Endothelial cell of umbilical vein (primary cell): ENCODE measurements at regions not wholly inside any gene's neighbourhood (a gene's known extent, or its start where the extent isn't known, plus 50 kb on each side); places are given as distances from the start of the nearest gene placed in this dataset.

Experiments
- BruUV-seq: library from RNA; stranded (reverse); fragments of 400-500 nt; replicated peaks from 2 replicates; lab custom pipeline; 2021; lab: Mats Ljungman, UMichigan
- CTCF ChIA-PET: fragments of 300-600, 350-600 bp; sonication (Branson Sonifier 250); formaldehyde crosslinking; loops from one replicate; lab custom pipeline; 2021; ENCODE audit warnings: antibody characterized with exemption, inconsistent platforms; lab: Charles Lee
- POLR2A ChIA-PET: fragments of 300-600, 350-600 bp; sonication (Branson Sonifier 250); formaldehyde crosslinking; loops from one replicate; lab custom pipeline; 2021; ENCODE audit warnings: antibody characterized with exemption, inconsistent platforms; lab: Charles Lee
- DNase-seq: peaks from one replicate; pipeline ENCODE4 v3.0.0-alpha.2; 2011; ENCODE audit warnings: low read depth, low spot score
- FAIRE-seq: peaks from 2 replicates; lab custom pipeline; 2011; peaks lifted over from hg19 to GRCh38; lab: Jason Lieb, UNC
- H2AFZ ChIP-seq: 2 replicates; pipeline ENCODE4 v1.6.0; 2012; ENCODE audit warnings: low read depth, low read length, control low read depth, inconsistent platforms
- H3K27ac ChIP-seq: 2 replicates; pipeline ENCODE4 v1.5.1; 2011; ENCODE audit warnings: low read depth, mild to moderate bottlenecking, control low read depth, low read length, moderate library complexity; ENCODE audit not compliant: insufficient read depth
- H3K27me3 ChIP-seq, 2 experiments: 2 replicates each; pipeline versions ENCODE4 v1.6.0 to v1.6.1; 2011; ENCODE audit warnings: low read length in 2 of 2, mixed read lengths in 1 of 2; ENCODE audit not compliant: control insufficient read depth in 2 of 2, insufficient read depth in 2 of 2
- H3K36me3 ChIP-seq, 2 experiments: 2 replicates in 1 of 2; 3 replicates in 1 of 2; pipeline ENCODE4 v1.5.1; 2011; ENCODE audit warnings: low read length in 2 of 2, mild to moderate bottlenecking in 1 of 2, moderate library complexity in 1 of 2; ENCODE audit not compliant: control insufficient read depth in 2 of 2, insufficient read depth in 2 of 2; ENCODE audit errors: extremely low read depth in 1 of 2
- H3K4me1 ChIP-seq: 3 replicates; pipeline ENCODE4 v1.5.1; 2011; ENCODE audit warnings: mild to moderate bottlenecking, low read length; ENCODE audit not compliant: control insufficient read depth, insufficient read depth; ENCODE audit errors: extremely low read depth
- H3K4me2 ChIP-seq: 2 replicates; pipeline ENCODE4 v1.6.1; 2011; ENCODE audit warnings: low read length, control low read depth, mixed read lengths; ENCODE audit not compliant: insufficient read depth
- H3K4me3 ChIP-seq, 3 experiments: fragments of 200-600 bp in 1 of 3; sonication (generic), shearing (Covaris generic) in 1 of 3; replicated peaks in 1 of 3; 2 replicates each; pipeline ENCODE4 v1.5.1; 2011 to 2016; ENCODE audit warnings: control low read depth in 3 of 3, low read length in 3 of 3, mild to moderate bottlenecking in 2 of 3, inconsistent platforms in 1 of 3, low read depth in 1 of 3, moderate library complexity in 1 of 3; ENCODE audit not compliant: insufficient read depth in 1 of 3
- H3K79me2 ChIP-seq: 2 replicates; pipeline ENCODE4 v1.6.0; 2012; ENCODE audit warnings: low read length, inconsistent platforms; ENCODE audit not compliant: control insufficient read depth, insufficient read depth
- H3K9ac ChIP-seq: replicated peaks from 2 replicates; pipeline ENCODE3; 2011; ENCODE audit warnings: low read length, control low read depth; ENCODE audit not compliant: insufficient read depth; ENCODE audit errors: extremely low read depth
- H3K9me1 ChIP-seq: replicated peaks from 3 replicates; pipeline ENCODE4 v1.6.0; 2011; ENCODE audit warnings: mild to moderate bottlenecking, low read length; ENCODE audit not compliant: control insufficient read depth, insufficient read depth; ENCODE audit errors: extremely low read depth
- H3K9me3 ChIP-seq: replicated peaks from 2 replicates; pipeline ENCODE4 v1.5.1; 2012; ENCODE audit warnings: low read length, inconsistent platforms; ENCODE audit not compliant: control insufficient read depth, insufficient read depth
- H4K20me1 ChIP-seq: replicated peaks from 2 replicates; pipeline ENCODE3; 2011; ENCODE audit warnings: mild to moderate bottlenecking, low read length; ENCODE audit not compliant: control insufficient read depth, insufficient read depth; ENCODE audit errors: extremely low read depth
- EZH2 ChIP-seq: IDR thresholded peaks from 2 replicates; pipeline ENCODE4 v1.6.1; 2012; ENCODE audit warnings: borderline replicate concordance, low read depth, mild to moderate bottlenecking, moderate library complexity, low read length, inconsistent platforms; ENCODE audit not compliant: severe bottlenecking
- FOS ChIP-seq: IDR thresholded peaks from 2 replicates; pipeline ENCODE4 v1.6.1; 2011; ENCODE audit warnings: mild to moderate bottlenecking, low read length, moderate library complexity, borderline replicate concordance; ENCODE audit not compliant: insufficient read depth
- GATA2 ChIP-seq: IDR thresholded peaks from 2 replicates; pipeline ENCODE4 v1.7.0; 2011; ENCODE audit warnings: low read depth, mild to moderate bottlenecking, moderate library complexity, mixed read lengths, low read length; ENCODE audit not compliant: insufficient read length, insufficient read depth
- JUN ChIP-seq: IDR thresholded peaks from 2 replicates; pipeline ENCODE4 v1.6.1; 2011; ENCODE audit warnings: borderline replicate concordance, low read depth; ENCODE audit not compliant: insufficient read length, insufficient read depth
- MYC ChIP-seq: IDR thresholded peaks from one replicate; pipeline ENCODE4 v1.6.1; 2011; ENCODE audit warnings: mild to moderate bottlenecking, low read depth, low read length
- POLR2A ChIP-seq: IDR thresholded peaks from 2 replicates; pipeline ENCODE4 v1.6.1; 2012; ENCODE audit warnings: low read depth, mild to moderate bottlenecking, control low read depth, low read length
- POLR2AphosphoS5 ChIP-seq: IDR thresholded peaks from 2 replicates; pipeline ENCODE4 v1.6.1; 2012; ENCODE audit warnings: low read depth, mild to moderate bottlenecking, control low read depth, low read length, moderate library complexity; ENCODE audit not compliant: insufficient read depth
- dilution Hi-C: fragments of 300-500 bp; cut with MboI; formaldehyde crosslinking; loops from one replicate; pipeline ENCODE4 v1.15.0; 2019; ENCODE audit warnings: low sequenced_read_pairs; ENCODE audit not compliant: extremely low pct_ligation_motif_present
- intact Hi-C: fragments of 100-400 bp; cut with micrococcal nuclease; formaldehyde crosslinking; loops from one replicate; pipeline ENCODE4 v1.10.0; 2022
- TF ChIP-seq, protein P1 (sequence below): IDR thresholded peaks from 2 replicates; pipeline ENCODE4 v1.6.1; 2011; ENCODE audit not compliant: insufficient read depth, insufficient read length
- TF ChIP-seq, protein P2 (sequence below), 2 donors: IDR thresholded peaks; 1 replicate in 1 of 2; 2 replicates in 1 of 2; pipeline ENCODE4 v1.5.1; 2011; ENCODE audit warnings: low read length in 2 of 2, mild to moderate bottlenecking in 2 of 2, moderate library complexity in 2 of 2, control low read depth in 1 of 2, inconsistent platforms in 1 of 2, low read depth in 1 of 2; ENCODE audit not compliant: insufficient read depth in 1 of 2; ENCODE audit errors: extremely low read depth in 1 of 2

DNA sequence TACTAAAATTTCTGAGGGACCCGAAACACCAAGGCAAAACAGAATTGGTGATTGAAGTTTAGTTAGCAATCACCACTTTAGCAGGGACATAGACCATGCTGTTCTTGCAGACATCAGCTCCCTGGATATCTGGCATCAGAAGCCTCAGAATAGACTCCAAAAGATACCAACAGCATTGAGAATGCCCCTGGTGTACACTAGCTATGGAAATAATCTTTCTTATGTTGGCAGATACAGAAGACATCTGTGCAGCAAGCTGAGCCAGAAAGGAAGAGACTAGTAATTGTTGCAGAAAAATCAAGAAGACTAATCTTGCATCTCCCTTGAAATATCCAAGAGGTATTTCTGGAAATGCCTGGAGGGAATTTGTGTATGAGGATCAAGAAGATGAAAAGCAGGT, 521.6 kb downstream of the TRHDE start:
- DNase-seq (no peak), FAIRE-seq (no peak)
- Histone ChIP-seq H3K27ac (no peak overlapping the region), H3K4me2 (no peak overlapping the region), H3K9me3 (peaks cover 2% of the 10 kb centered on the region), H3K9ac (no peak overlapping the region), H3K4me3 (no peak overlapping the region), H3K27me3 (no peaks in the 10 kb centered on the region), H3K4me1 (no peaks in the 10 kb centered on the region), H4K20me1 (no peaks in the 10 kb centered on the region), H3K79me2 (no peaks in the 10 kb centered on the region), H3K9me1 (no peaks in the 10 kb centered on the region), H2AFZ (no peak overlapping the region), H3K36me3 (no peaks in the 10 kb centered on the region)
- dilution Hi-C loops (no loop called here), intact Hi-C loops (no loop called here)
- BruUV-seq, result no TSS peak
- TF ChIP-seq POLR2AphosphoS5, result no peak
- no peak for TF ChIP-seq GATA2
- TF ChIP-seq, protein P1, sequence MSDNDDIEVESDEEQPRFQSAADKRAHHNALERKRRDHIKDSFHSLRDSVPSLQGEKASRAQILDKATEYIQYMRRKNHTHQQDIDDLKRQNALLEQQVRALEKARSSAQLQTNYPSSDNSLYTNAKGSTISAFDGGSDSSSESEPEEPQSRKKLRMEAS, result no peak
- no peak for TF ChIP-seq POLR2A
- TF ChIP-seq EZH2, result no peak
- TF ChIP-seq FOS, result no peak
- no peak for TF ChIP-seq JUN
- no peak for TF ChIP-seq MYC
- TF ChIP-seq, protein P2, sequence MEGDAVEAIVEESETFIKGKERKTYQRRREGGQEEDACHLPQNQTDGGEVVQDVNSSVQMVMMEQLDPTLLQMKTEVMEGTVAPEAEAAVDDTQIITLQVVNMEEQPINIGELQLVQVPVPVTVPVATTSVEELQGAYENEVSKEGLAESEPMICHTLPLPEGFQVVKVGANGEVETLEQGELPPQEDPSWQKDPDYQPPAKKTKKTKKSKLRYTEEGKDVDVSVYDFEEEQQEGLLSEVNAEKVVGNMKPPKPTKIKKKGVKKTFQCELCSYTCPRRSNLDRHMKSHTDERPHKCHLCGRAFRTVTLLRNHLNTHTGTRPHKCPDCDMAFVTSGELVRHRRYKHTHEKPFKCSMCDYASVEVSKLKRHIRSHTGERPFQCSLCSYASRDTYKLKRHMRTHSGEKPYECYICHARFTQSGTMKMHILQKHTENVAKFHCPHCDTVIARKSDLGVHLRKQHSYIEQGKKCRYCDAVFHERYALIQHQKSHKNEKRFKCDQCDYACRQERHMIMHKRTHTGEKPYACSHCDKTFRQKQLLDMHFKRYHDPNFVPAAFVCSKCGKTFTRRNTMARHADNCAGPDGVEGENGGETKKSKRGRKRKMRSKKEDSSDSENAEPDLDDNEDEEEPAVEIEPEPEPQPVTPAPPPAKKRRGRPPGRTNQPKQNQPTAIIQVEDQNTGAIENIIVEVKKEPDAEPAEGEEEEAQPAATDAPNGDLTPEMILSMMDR (IDR thresholded peaks at IDR 0.05; ENCODE audit: extremely low read depth in 1 of 2, insufficient read depth in 1 of 2, low read depth in 1 of 2, low read length in 2 of 2), result no peak
- POLR2A ChIA-PET, result no interaction called here
- CTCF ChIA-PET, result no interaction called here
